GM19467 (cell line): ENCODE measurements at regions not wholly inside any gene's neighbourhood (a gene's known extent, or its start where the extent isn't known, plus 50 kb on each side); places are given as distances from the start of the nearest gene placed in this dataset.

Experiments
- ATAC-seq: cut with Tn5 transposase; IDR thresholded peaks from one replicate; pipeline ENCODE4 v1.9.1; 2021; ENCODE audit warnings: mild to moderate bottlenecking, moderate library complexity; ENCODE audit not compliant: unreplicated experiment

GRCh38 chr7:116445447-116446211 is 53.9 kb upstream of the CAV2 start:
- ATAC-seq: no peak

GRCh38 chr7:116446212-116446855 is 53.2 kb upstream of the CAV2 start:
- ATAC-seq: no peak

GRCh38 chr7:116447436-116447835 is 52.1 kb upstream of the CAV2 start:
- ATAC-seq: no peak

- no peak for ATAC-seq
Observed at GRCh38 chr7:116447966-116448839, 51.3 kb upstream of the CAV2 start.

GRCh38 chr7:116449441-116449840 is 50.1 kb upstream of the CAV2 start:
- no peak for ATAC-seq
